KMS-11 (cell line): ENCODE measurements at regions not wholly inside any gene's neighbourhood (a gene's known extent, or its start where the extent isn't known, plus 50 kb on each side); places are given as distances from the start of the nearest gene placed in this dataset.

ENCODE experiments used
- H2AFZ ChIP-seq: fragments of 200-600 bp; sonication (generic); 2 replicates; pipeline ENCODE4 v1.6.1; 2016; ENCODE audit warnings: antibody characterized with exemption, mixed run types, low read depth
- H3K27ac ChIP-seq: fragments of 200-600 bp; sonication (generic); 2 replicates; pipeline ENCODE4 v1.6.1; 2016; ENCODE audit warnings: mild to moderate bottlenecking, mixed run types
- H3K27me3 ChIP-seq: fragments of 200-600 bp; sonication (generic); 2 replicates; pipeline ENCODE4 v1.6.1; 2017; ENCODE audit warnings: mild to moderate bottlenecking, low read depth, mixed run types, moderate library complexity; ENCODE audit not compliant: insufficient read depth
- H3K36me3 ChIP-seq: fragments of 200-600 bp; sonication (generic); 2 replicates; pipeline ENCODE4 v1.6.1; 2017; ENCODE audit warnings: mild to moderate bottlenecking, mixed run types; ENCODE audit not compliant: insufficient read depth
- H3K4me1 ChIP-seq: fragments of 200-600 bp; sonication (generic); 2 replicates; pipeline ENCODE4 v1.6.1; 2016; ENCODE audit warnings: mild to moderate bottlenecking, low read depth, mixed run types; ENCODE audit not compliant: poor library complexity, severe bottlenecking
- H3K4me2 ChIP-seq: fragments of 200-600 bp; sonication (generic); 2 replicates; pipeline ENCODE4 v1.7.0; 2016; ENCODE audit warnings: mild to moderate bottlenecking, mixed run types
- H3K4me3 ChIP-seq: fragments of 200-600 bp; sonication (generic); IDR thresholded peaks from 2 replicates; pipeline ENCODE4 v1.6.1; 2017; ENCODE audit warnings: low read depth, low read length, mixed read lengths; ENCODE audit not compliant: insufficient read depth
- H3K79me2 ChIP-seq: fragments of 200-600 bp; sonication (generic); 2 replicates; pipeline ENCODE4 v1.6.1; 2016; ENCODE audit warnings: low read depth, mixed run types; ENCODE audit not compliant: insufficient read depth
- H3K9ac ChIP-seq: fragments of 200-600 bp; sonication (generic); 2 replicates; pipeline ENCODE4 v1.6.1; 2016; ENCODE audit warnings: mild to moderate bottlenecking, mixed run types
- H4K20me1 ChIP-seq: fragments of 200-600 bp; sonication (generic); 2 replicates; pipeline ENCODE4 v1.6.1; 2016; ENCODE audit warnings: mild to moderate bottlenecking, mixed run types; ENCODE audit not compliant: insufficient read depth
- CTCF ChIP-seq: fragments of 200-600 bp; sonication (generic); conservative IDR thresholded peaks from 2 replicates; pipeline ENCODE4 v1.6.1; 2017; ENCODE audit warnings: low read depth, mild to moderate bottlenecking, antibody characterized with exemption, low read length, moderate library complexity, mixed read lengths

- H3K36me3 ChIP-seq = no peaks in the 10 kb centered on the region
- no peak overlapping the region for H3K9ac ChIP-seq
- no peak overlapping the region for H3K27ac ChIP-seq
- no peak overlapping the region for H3K4me3 ChIP-seq
- H3K4me1 ChIP-seq = no peaks in the 10 kb centered on the region
- no peaks in the 10 kb centered on the region for H4K20me1 ChIP-seq
- no peaks in the 10 kb centered on the region for H3K27me3 ChIP-seq
- TF ChIP-seq CTCF = no peak
- H3K4me2 ChIP-seq = no peak overlapping the region
- no peak overlapping the region for H2AFZ ChIP-seq
- H3K79me2 ChIP-seq = no peaks in the 10 kb centered on the region
Measured at GRCh38 chr1:209223791-209224190, 359.7 kb upstream of the CAMK1G start.

- no peak overlapping the region for H3K4me2 ChIP-seq
- H3K27me3 ChIP-seq = no peaks in the 10 kb centered on the region
- H4K20me1 ChIP-seq = no peaks in the 10 kb centered on the region
- H3K4me1 ChIP-seq = no peaks in the 10 kb centered on the region
- no peak for TF ChIP-seq CTCF
- no peak overlapping the region for H2AFZ ChIP-seq
- H3K27ac ChIP-seq = no peak overlapping the region
- H3K4me3 ChIP-seq = no peak overlapping the region
- no peaks in the 10 kb centered on the region for H3K79me2 ChIP-seq
- no peak overlapping the region for H3K9ac ChIP-seq
- no peaks in the 10 kb centered on the region for H3K36me3 ChIP-seq
Measured at GRCh38 chr1:209224886-209225285, 358.6 kb upstream of the CAMK1G start.

GRCh38 chr1:209227171-209227570 is 356.3 kb upstream of the CAMK1G start:
- Histone ChIP-seq H3K27me3 (no peaks in the 10 kb centered on the region), H3K4me1 (no peaks in the 10 kb centered on the region), H3K27ac (no peak overlapping the region), H3K79me2 (no peaks in the 10 kb centered on the region), H3K4me2 (no peak overlapping the region), H2AFZ (no peak overlapping the region), H4K20me1 (no peaks in the 10 kb centered on the region), H3K9ac (no peak overlapping the region), H3K36me3 (no peaks in the 10 kb centered on the region), H3K4me3 (no peak overlapping the region)
- TF ChIP-seq CTCF = no peak

- no peak overlapping the region for H2AFZ ChIP-seq
- no peak overlapping the region for H3K4me3 ChIP-seq
Measured at GRCh38 chr1:209227941-209228340, 355.6 kb upstream of the CAMK1G start.

More at GRCh38 chr1:209227941-209228340, 355.6 kb upstream of the CAMK1G start:
- H3K27me3 ChIP-seq = no peaks in the 10 kb centered on the region
- no peaks in the 10 kb centered on the region for H3K36me3 ChIP-seq
- no peaks in the 10 kb centered on the region for H3K79me2 ChIP-seq
- no peak for TF ChIP-seq CTCF
- no peak overlapping the region for H3K9ac ChIP-seq
- no peak overlapping the region for H3K4me2 ChIP-seq
- no peaks in the 10 kb centered on the region for H3K4me1 ChIP-seq
- no peak overlapping the region for H3K27ac ChIP-seq
- no peaks in the 10 kb centered on the region for H4K20me1 ChIP-seq
